Mucosa of rectum (tissue), 2 donors: ENCODE measurements at regions not wholly inside any gene's neighbourhood (a gene's known extent, or its start where the extent isn't known, plus 50 kb on each side); places are given as distances from the start of the nearest gene placed in this dataset.

Source experiments
- H3K27ac ChIP-seq, 2 donors: one replicate each; pipeline ENCODE4 v1.7.0; 2013; ENCODE audit warnings: inconsistent platforms in 2 of 2, low read depth in 2 of 2, low read length in 2 of 2
- H3K27me3 ChIP-seq, 2 donors: one replicate each; pipeline ENCODE4 v1.7.0; 2013; ENCODE audit warnings: low read length in 2 of 2; ENCODE audit not compliant: control insufficient read depth in 2 of 2, insufficient read depth in 2 of 2
- H3K36me3 ChIP-seq, 2 donors: one replicate each; pipeline ENCODE4 v1.7.0; 2013; ENCODE audit warnings: low read length in 2 of 2; ENCODE audit not compliant: control insufficient read depth in 2 of 2, insufficient read depth in 2 of 2
- H3K4me1 ChIP-seq, 2 donors: one replicate each; pipeline ENCODE4 v1.7.0; 2013; ENCODE audit warnings: low read length in 2 of 2, mild to moderate bottlenecking in 1 of 2; ENCODE audit not compliant: control insufficient read depth in 2 of 2, insufficient read depth in 2 of 2
- H3K4me3 ChIP-seq, 2 donors: one replicate each; pipeline ENCODE4 v1.7.0; 2013; ENCODE audit warnings: low read length in 2 of 2
- H3K9ac ChIP-seq, 2 donors: one replicate each; pipeline ENCODE4 v1.7.0; 2013; ENCODE audit warnings: low read length in 2 of 2, low read depth in 1 of 2, mild to moderate bottlenecking in 1 of 2
- H3K9me3 ChIP-seq, 2 donors: one replicate each; pipeline ENCODE4 v1.7.0; 2013; ENCODE audit warnings: low read length in 2 of 2; ENCODE audit not compliant: control insufficient read depth in 2 of 2
- donor health status: healthy.
- donor health status: Normal muscosa, but diverticular disease.

GRCh38 chr12:13851828-13852227 is 129.6 kb downstream of the GRIN2B start:
- no peak overlapping the region for H3K9ac ChIP-seq
- H3K4me3 ChIP-seq: no peak overlapping the region
- no peaks in the 10 kb centered on the region for H3K27me3 ChIP-seq
- no peaks in the 10 kb centered on the region for H3K36me3 ChIP-seq
- H3K27ac ChIP-seq: no peak overlapping the region
- H3K4me1 ChIP-seq: no peaks in the 10 kb centered on the region
- no peaks in the 10 kb centered on the region for H3K9me3 ChIP-seq

GRCh38 chr12:13849456-13849855 is 131.9 kb downstream of the GRIN2B start:
- no peak overlapping the region for H3K4me3 ChIP-seq
- H3K27ac ChIP-seq: no peak overlapping the region
- H3K4me1 ChIP-seq: no peaks in the 10 kb centered on the region
- H3K27me3 ChIP-seq: no peaks in the 10 kb centered on the region
- H3K9me3 ChIP-seq: no peaks in the 10 kb centered on the region
- H3K36me3 ChIP-seq: no peaks in the 10 kb centered on the region
- H3K9ac ChIP-seq: no peak overlapping the region

- Histone ChIP-seq H3K9me3 (no peaks in the 10 kb centered on the region), H3K4me1 (no peaks in the 10 kb centered on the region), H3K27ac (no peak overlapping the region), H3K36me3 (no peaks in the 10 kb centered on the region), H3K4me3 (no peak overlapping the region), H3K27me3 (no peaks in the 10 kb centered on the region), H3K9ac (no peak overlapping the region)
Observed at GRCh38 chr12:13843841-13844240, 137.6 kb downstream of the GRIN2B start.

- no peak overlapping the region for H3K4me3 ChIP-seq
Observed at GRCh38 chr12:13841358-13841757, 140.0 kb downstream of the GRIN2B start.

GRCh38 chr12:13839365-13840336 is 141.8 kb downstream of the GRIN2B start:
- Histone ChIP-seq H3K27me3 (no peaks in the 10 kb centered on the region), H3K27ac (no peak overlapping the region), H3K4me1 (no peaks in the 10 kb centered on the region), H3K9ac (no peak overlapping the region), H3K36me3 (no peaks in the 10 kb centered on the region), H3K4me3 (no peak overlapping the region), H3K9me3 (no peaks in the 10 kb centered on the region)

More at GRCh38 chr12:13841358-13841757, 140.0 kb downstream of the GRIN2B start:
- Histone ChIP-seq H3K9ac (no peak overlapping the region), H3K27me3 (no peaks in the 10 kb centered on the region), H3K27ac (no peak overlapping the region), H3K36me3 (no peaks in the 10 kb centered on the region), H3K9me3 (no peaks in the 10 kb centered on the region), H3K4me1 (no peaks in the 10 kb centered on the region)

GRCh38 chr12:13836099-13836498 is 145.3 kb downstream of the GRIN2B start:
- Histone ChIP-seq H3K27me3 (no peaks in the 10 kb centered on the region), H3K27ac (no peak overlapping the region), H3K9me3 (no peaks in the 10 kb centered on the region), H3K4me3 (no peak overlapping the region), H3K4me1 (no peaks in the 10 kb centered on the region), H3K36me3 (no peaks in the 10 kb centered on the region), H3K9ac (no peak overlapping the region)

- H3K9ac ChIP-seq: no peak overlapping the region
- no peaks in the 10 kb centered on the region for H3K9me3 ChIP-seq
- H3K27ac ChIP-seq: no peak overlapping the region
- no peak overlapping the region for H3K4me3 ChIP-seq
- H3K36me3 ChIP-seq: no peaks in the 10 kb centered on the region
- H3K27me3 ChIP-seq: no peaks in the 10 kb centered on the region
- no peaks in the 10 kb centered on the region for H3K4me1 ChIP-seq
Observed at GRCh38 chr12:13835652-13836051, 145.8 kb downstream of the GRIN2B start.

- Histone ChIP-seq H3K4me3 (no peak overlapping the region), H3K4me1 (no peaks in the 10 kb centered on the region), H3K9ac (no peak overlapping the region), H3K27me3 (no peaks in the 10 kb centered on the region), H3K9me3 (no peaks in the 10 kb centered on the region), H3K36me3 (no peaks in the 10 kb centered on the region), H3K27ac (no peak overlapping the region)
Observed at GRCh38 chr12:13834241-13834640, 147.2 kb downstream of the GRIN2B start.

GRCh38 chr12:13817131-13817530 is 164.3 kb downstream of the GRIN2B start:
- no peaks in the 10 kb centered on the region for H3K27me3 ChIP-seq
- H3K4me1 ChIP-seq: no peaks in the 10 kb centered on the region

GRCh38 chr12:13816394-13816793 is 165.0 kb downstream of the GRIN2B start:
- Histone ChIP-seq H3K27ac (no peak overlapping the region), H3K9me3 (no peaks in the 10 kb centered on the region), H3K36me3 (no peaks in the 10 kb centered on the region), H3K4me1 (no peaks in the 10 kb centered on the region), H3K9ac (no peak overlapping the region), H3K27me3 (no peaks in the 10 kb centered on the region), H3K4me3 (no peak overlapping the region)

More at GRCh38 chr12:13817131-13817530, 164.3 kb downstream of the GRIN2B start:
- Histone ChIP-seq H3K9me3 (no peaks in the 10 kb centered on the region), H3K9ac (no peak overlapping the region), H3K4me3 (no peak overlapping the region), H3K27ac (no peak overlapping the region), H3K36me3 (no peaks in the 10 kb centered on the region)
